ENCODE measurements at regions not wholly inside any gene's neighbourhood (a gene's known extent, or its start where the extent isn't known, plus 50 kb on each side); places are given as distances from the start of the nearest gene placed in this dataset.

- DNase-seq, result no peak
Observed at GRCh38 chr12:67370979-67371378, 101.8 kb downstream of the CAND1 start.

GRCh38 chr12:67377021-67377420 lies 107.9 kb downstream of the CAND1 start:
- DNase-seq, result no peak

GRCh38 chr12:67377541-67377940 lies 108.4 kb downstream of the CAND1 start:
- DNase-seq, result no peak

- no peak for DNase-seq
Observed at GRCh38 chr12:67382241-67382871, 113.2 kb downstream of the CAND1 start.

GRCh38 chr12:67386869-67387565 lies 117.9 kb downstream of the CAND1 start:
- no peak for DNase-seq

- DNase-seq, result no peak
Observed at GRCh38 chr12:67388331-67389138, 119.4 kb downstream of the CAND1 start.

GRCh38 chr12:67390273-67390672 lies 121.1 kb downstream of the CAND1 start:
- DNase-seq, result no peak

GRCh38 chr12:67391034-67391433 lies 121.9 kb downstream of the CAND1 start:
- no peak for DNase-seq

- DNase-seq, result no peak
Observed at GRCh38 chr12:67391656-67392055, 122.5 kb downstream of the CAND1 start.

- DNase-seq, result no peak
Observed at GRCh38 chr12:67394550-67394949, 125.4 kb downstream of the CAND1 start.

- DNase-seq, result no peak
Observed at GRCh38 chr12:67400742-67401141, 131.6 kb downstream of the CAND1 start.

GRCh38 chr12:67410246-67410645 lies 141.1 kb downstream of the CAND1 start:
- no peak for DNase-seq

GRCh38 chr12:67410667-67411067 lies 141.5 kb downstream of the CAND1 start:
- no peak for DNase-seq

GRCh38 chr12:67411562-67411961 lies 142.4 kb downstream of the CAND1 start:
- DNase-seq, result no peak

- DNase-seq, result no peak
Observed at GRCh38 chr12:67413577-67413976, 144.4 kb downstream of the CAND1 start.

- DNase-seq, result no peak
Observed at GRCh38 chr12:67414011-67414715, 145.0 kb downstream of the CAND1 start.

- no peak for DNase-seq
Observed at GRCh38 chr12:67415473-67415872, 146.3 kb downstream of the CAND1 start.

- DNase-seq, result no peak
Observed at GRCh38 chr12:67419810-67420209, 150.7 kb downstream of the CAND1 start.

- DNase-seq, result no peak
Observed at GRCh38 chr12:67420506-67420905, 151.3 kb downstream of the CAND1 start.

GRCh38 chr12:67422081-67422480 lies 152.9 kb downstream of the CAND1 start:
- DNase-seq, result no peak

- no peak for DNase-seq
Observed at GRCh38 chr12:67424784-67425183, 155.6 kb downstream of the CAND1 start.

GRCh38 chr12:67425394-67425793 lies 156.2 kb downstream of the CAND1 start:
- no peak for DNase-seq

- no peak for DNase-seq
Observed at GRCh38 chr12:67426067-67426466, 156.9 kb downstream of the CAND1 start.

Measured in CD4-positive, alpha-beta T cell treated with Interleukin-17A for 1 hour (primary cell).